Adrenal gland (tissue), 5 donors: ENCODE measurements at regions not wholly inside any gene's neighbourhood (a gene's known extent, or its start where the extent isn't known, plus 50 kb on each side); places are given as distances from the start of the nearest gene placed in this dataset.

Source experiments
- POLR2A ChIP-seq, 2 donors: fragments of 450-650 bp; IDR thresholded peaks; one replicate each; pipeline ENCODE4 v1.6.1; 2017; ENCODE audit warnings: antibody characterized with exemption in 2 of 2, mild to moderate bottlenecking in 2 of 2, moderate library complexity in 1 of 2
- TF ChIP-seq, protein P1 (sequence below), 6 experiments: fragments of 450-650 bp in 4 of 6; fragments of 200-600 bp in 2 of 6; sonication (generic) in 1 of 6; IDR thresholded peaks; 1 replicate in 5 of 6; 2 replicates in 1 of 6; pipeline versions ENCODE4 v1.5.1 to v1.8.0; 2016 to 2021; ENCODE audit warnings: antibody characterized with exemption in 6 of 6, mild to moderate bottlenecking in 2 of 6, moderate library complexity in 1 of 6
- donor health status: DM: no; HTN: no; CAD: no.

GRCh38 chr17:79251824-79252223 lies 177.2 kb downstream of the ENGASE start:
- no peak for TF ChIP-seq POLR2A (IDR thresholded peaks at IDR 0.05)
- TF ChIP-seq, protein P1, sequence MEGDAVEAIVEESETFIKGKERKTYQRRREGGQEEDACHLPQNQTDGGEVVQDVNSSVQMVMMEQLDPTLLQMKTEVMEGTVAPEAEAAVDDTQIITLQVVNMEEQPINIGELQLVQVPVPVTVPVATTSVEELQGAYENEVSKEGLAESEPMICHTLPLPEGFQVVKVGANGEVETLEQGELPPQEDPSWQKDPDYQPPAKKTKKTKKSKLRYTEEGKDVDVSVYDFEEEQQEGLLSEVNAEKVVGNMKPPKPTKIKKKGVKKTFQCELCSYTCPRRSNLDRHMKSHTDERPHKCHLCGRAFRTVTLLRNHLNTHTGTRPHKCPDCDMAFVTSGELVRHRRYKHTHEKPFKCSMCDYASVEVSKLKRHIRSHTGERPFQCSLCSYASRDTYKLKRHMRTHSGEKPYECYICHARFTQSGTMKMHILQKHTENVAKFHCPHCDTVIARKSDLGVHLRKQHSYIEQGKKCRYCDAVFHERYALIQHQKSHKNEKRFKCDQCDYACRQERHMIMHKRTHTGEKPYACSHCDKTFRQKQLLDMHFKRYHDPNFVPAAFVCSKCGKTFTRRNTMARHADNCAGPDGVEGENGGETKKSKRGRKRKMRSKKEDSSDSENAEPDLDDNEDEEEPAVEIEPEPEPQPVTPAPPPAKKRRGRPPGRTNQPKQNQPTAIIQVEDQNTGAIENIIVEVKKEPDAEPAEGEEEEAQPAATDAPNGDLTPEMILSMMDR (IDR thresholded peaks at IDR 0.05) = no peak
